ENCODE measurements at regions not wholly inside any gene's neighbourhood (a gene's known extent, or its start where the extent isn't known, plus 50 kb on each side); places are given as distances from the start of the nearest gene placed in this dataset.

- 14% methylated on average over 3 of the region's 3 CpGs for WGBS (ENCODE audit: low lambda C conversion rate)
- Histone ChIP-seq H3K27ac (ENCODE audit: low read depth in 2 of 2, low read length in 1 of 2) (no peak overlapping the region), H3K9ac (no peak overlapping the region), H2AFZ (ENCODE audit: low read depth) (no peak overlapping the region), H3K79me2 (ENCODE audit: insufficient read depth) (no peaks in the 10 kb centered on the region), H3K4me2 (no peak overlapping the region), H3K9me2 (no peaks in the 10 kb centered on the region), H3K36me3 (replicated peaks in 1 of 2; ENCODE audit: control insufficient read depth in 1 of 2, insufficient read depth in 2 of 2, low read length in 1 of 2) (no peaks in the 10 kb centered on the region), H4K20me1 (ENCODE audit: insufficient read depth) (no peaks in the 10 kb centered on the region), H3K27me3 (ENCODE audit: insufficient read depth) (no peaks in the 10 kb centered on the region), H3K4me3 (ENCODE audit: low read depth in 2 of 2, low read length in 1 of 2) (no peak overlapping the region), H3F3A (replicated peaks; ENCODE audit: insufficient read depth) (no peaks in the 10 kb centered on the region), H3K9me3 (no peaks in the 10 kb centered on the region), H3K4me1 (ENCODE audit: control insufficient read depth in 1 of 2, insufficient read depth in 2 of 2, low read depth in 1 of 2, low read length in 1 of 2) (no peaks in the 10 kb centered on the region; a peak in 1 of 4 replicates)
- ChIA-PET CTCF (interaction anchor here (1.2 kb wide), 1 partner anchor 53 kb away, joined by 3 read pairs; no protein-coding TSS in a partner anchor), POLR2A (no interaction called here)
- DNase-seq, result no peak
- TF ChIP-seq MXI1 (IDR thresholded peaks at IDR 0.05; ENCODE audit: low read depth, low read length) (no peak), ELF1 (IDR thresholded peaks at IDR 0.05) (no peak), TCF12 (IDR thresholded peaks at IDR 0.05) (no peak), ZBTB33 (IDR thresholded peaks at IDR 0.05; ENCODE audit: borderline replicate concordance, low read depth) (no peak), FOXJ3 (CRISPR knock-in tag; IDR thresholded peaks at IDR 0.05) (no peak), YY1 (IDR thresholded peaks at IDR 0.05; ENCODE audit: low read depth) (no peak), MEF2A (IDR thresholded peaks at IDR 0.05; ENCODE audit: borderline replicate concordance, low read depth) (no peak), POLR2AphosphoS5 (IDR thresholded peaks at IDR 0.05; ENCODE audit: low read depth, low read length) (no peak), GATA2 (CRISPR knock-in tag; IDR thresholded peaks at IDR 0.05) (no peak), NRF1 (IDR thresholded peaks at IDR 0.05; ENCODE audit: low read depth, low read length) (no peak), TEAD4 (IDR thresholded peaks at IDR 0.05; ENCODE audit: borderline replicate concordance, insufficient read depth) (no peak), TAF1 (IDR thresholded peaks at IDR 0.05; ENCODE audit: borderline replicate concordance, low read depth, low read length) (no peak), JUND (IDR thresholded peaks at IDR 0.05) (no peak), SMC3 (IDR thresholded peaks at IDR 0.05; ENCODE audit: low read depth, low read length) (no peak), CTCF (IDR thresholded peaks at IDR 0.05) (no peak)
- TF ChIP-seq, protein P1, sequence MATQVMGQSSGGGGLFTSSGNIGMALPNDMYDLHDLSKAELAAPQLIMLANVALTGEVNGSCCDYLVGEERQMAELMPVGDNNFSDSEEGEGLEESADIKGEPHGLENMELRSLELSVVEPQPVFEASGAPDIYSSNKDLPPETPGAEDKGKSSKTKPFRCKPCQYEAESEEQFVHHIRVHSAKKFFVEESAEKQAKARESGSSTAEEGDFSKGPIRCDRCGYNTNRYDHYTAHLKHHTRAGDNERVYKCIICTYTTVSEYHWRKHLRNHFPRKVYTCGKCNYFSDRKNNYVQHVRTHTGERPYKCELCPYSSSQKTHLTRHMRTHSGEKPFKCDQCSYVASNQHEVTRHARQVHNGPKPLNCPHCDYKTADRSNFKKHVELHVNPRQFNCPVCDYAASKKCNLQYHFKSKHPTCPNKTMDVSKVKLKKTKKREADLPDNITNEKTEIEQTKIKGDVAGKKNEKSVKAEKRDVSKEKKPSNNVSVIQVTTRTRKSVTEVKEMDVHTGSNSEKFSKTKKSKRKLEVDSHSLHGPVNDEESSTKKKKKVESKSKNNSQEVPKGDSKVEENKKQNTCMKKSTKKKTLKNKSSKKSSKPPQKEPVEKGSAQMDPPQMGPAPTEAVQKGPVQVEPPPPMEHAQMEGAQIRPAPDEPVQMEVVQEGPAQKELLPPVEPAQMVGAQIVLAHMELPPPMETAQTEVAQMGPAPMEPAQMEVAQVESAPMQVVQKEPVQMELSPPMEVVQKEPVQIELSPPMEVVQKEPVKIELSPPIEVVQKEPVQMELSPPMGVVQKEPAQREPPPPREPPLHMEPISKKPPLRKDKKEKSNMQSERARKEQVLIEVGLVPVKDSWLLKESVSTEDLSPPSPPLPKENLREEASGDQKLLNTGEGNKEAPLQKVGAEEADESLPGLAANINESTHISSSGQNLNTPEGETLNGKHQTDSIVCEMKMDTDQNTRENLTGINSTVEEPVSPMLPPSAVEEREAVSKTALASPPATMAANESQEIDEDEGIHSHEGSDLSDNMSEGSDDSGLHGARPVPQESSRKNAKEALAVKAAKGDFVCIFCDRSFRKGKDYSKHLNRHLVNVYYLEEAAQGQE (IDR thresholded peaks at IDR 0.05; ENCODE audit: low read depth, low read length), result no peak
- TF ChIP-seq, protein P2, sequence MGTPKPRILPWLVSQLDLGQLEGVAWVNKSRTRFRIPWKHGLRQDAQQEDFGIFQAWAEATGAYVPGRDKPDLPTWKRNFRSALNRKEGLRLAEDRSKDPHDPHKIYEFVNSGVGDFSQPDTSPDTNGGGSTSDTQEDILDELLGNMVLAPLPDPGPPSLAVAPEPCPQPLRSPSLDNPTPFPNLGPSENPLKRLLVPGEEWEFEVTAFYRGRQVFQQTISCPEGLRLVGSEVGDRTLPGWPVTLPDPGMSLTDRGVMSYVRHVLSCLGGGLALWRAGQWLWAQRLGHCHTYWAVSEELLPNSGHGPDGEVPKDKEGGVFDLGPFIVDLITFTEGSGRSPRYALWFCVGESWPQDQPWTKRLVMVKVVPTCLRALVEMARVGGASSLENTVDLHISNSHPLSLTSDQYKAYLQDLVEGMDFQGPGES (IDR thresholded peaks at IDR 0.05; ENCODE audit: low read depth, low read length), result no peak
Observed at GRCh38 chr14:66117600-66117999, 368.6 kb upstream of the CCDC196 start.

Data from SK-N-SH (cell line).